HEK293 (cell line): ENCODE measurements at regions not wholly inside any gene's neighbourhood (a gene's known extent, or its start where the extent isn't known, plus 50 kb on each side); places are given as distances from the start of the nearest gene placed in this dataset.

Experiments used
- CTCF ChIA-PET: fragments of 350-600 bp; formaldehyde crosslinking; extraction: SDS; loops from one replicate; lab custom pipeline; 2021; ENCODE audit warnings: antibody characterized with exemption; lab: Yijun Ruan, JAX
- POLR2A ChIA-PET: fragments of 300-600 bp; formaldehyde crosslinking; extraction: SDS; loops from one replicate; lab custom pipeline; 2020; ENCODE audit warnings: antibody characterized with exemption, inconsistent platforms; lab: Yijun Ruan, JAX
- H3K27ac ChIP-seq: fragments of 200-500 bp; sonication (Bioruptor generic); 2 replicates; pipeline ENCODE4 v1.5.1; 2014; ENCODE audit warnings: low read depth, low read length, control low read depth, inconsistent platforms; ENCODE audit errors: extremely low read depth
- H3K36me3 ChIP-seq, 2 experiments: fragments of 200-500 bp in 1 of 2; sonication (Bioruptor generic) in 1 of 2; 1 replicate in 1 of 2; 2 replicates in 1 of 2; pipeline ENCODE4 v1.5.1; 2014 to 2017; ENCODE audit warnings: inconsistent platforms in 2 of 2, low read length in 2 of 2; ENCODE audit not compliant: control insufficient read depth in 2 of 2, insufficient read depth in 1 of 2
- H3K4me1 ChIP-seq: fragments of 200-500 bp; sonication (Bioruptor generic); 2 replicates; pipeline ENCODE4 v1.5.1; 2014; ENCODE audit warnings: mild to moderate bottlenecking, low read length, inconsistent platforms; ENCODE audit not compliant: control insufficient read depth, insufficient read depth
- H3K4me3 ChIP-seq: 2 replicates; pipeline ENCODE4 v1.5.1; 2011; ENCODE audit warnings: low read depth, mild to moderate bottlenecking, control low read depth, low read length, moderate library complexity
- H3K9me3 ChIP-seq: fragments of 200-500 bp; sonication (Bioruptor generic); 2 replicates; pipeline ENCODE4 v1.5.1; 2014; ENCODE audit warnings: low read depth, low read length, inconsistent platforms; ENCODE audit not compliant: control insufficient read depth, insufficient read depth
- EGR2 ChIP-seq: fragments of 450-650 bp; formaldehyde crosslinking; IDR thresholded peaks from 2 replicates; pipeline ENCODE4 v1.5.1; 2016; ENCODE audit warnings: low read depth, missing biosample characterization, missing genetic modification characterization
- ELK4 ChIP-seq: IDR thresholded peaks from 2 replicates; pipeline ENCODE4 v1.6.1; 2011; ENCODE audit warnings: mild to moderate bottlenecking, low read depth, low read length, borderline replicate concordance
- KLF1 ChIP-seq: fragments of 450-650 bp; formaldehyde crosslinking; IDR thresholded peaks from 2 replicates; pipeline ENCODE4 v1.5.1; 2016; ENCODE audit warnings: missing biosample characterization, missing genetic modification characterization
- KLF9 ChIP-seq: fragments of 450-650 bp; formaldehyde crosslinking; IDR thresholded peaks from 2 replicates; pipeline ENCODE4 v1.5.1; 2016; ENCODE audit warnings: missing biosample characterization, missing genetic modification characterization, low read depth
- MZF1 ChIP-seq: fragments of 450-650 bp; formaldehyde crosslinking; IDR thresholded peaks from 2 replicates; pipeline ENCODE4 v1.5.1; 2017; ENCODE audit warnings: missing biosample characterization, missing genetic modification characterization, borderline replicate concordance
- ZBTB17 ChIP-seq: fragments of 450-650 bp; formaldehyde crosslinking; IDR thresholded peaks from 2 replicates; pipeline ENCODE4 v1.5.1; 2016; ENCODE audit warnings: missing biosample characterization, missing genetic modification characterization
- ZEB2 ChIP-seq: fragments of 450-650 bp; formaldehyde crosslinking; IDR thresholded peaks from 2 replicates; pipeline ENCODE4 v1.5.1; 2016; ENCODE audit warnings: missing biosample characterization, missing genetic modification characterization
- ZNF133 ChIP-seq: fragments of 450-650 bp; formaldehyde crosslinking; IDR thresholded peaks from 2 replicates; pipeline ENCODE4 v1.5.1; 2016; ENCODE audit warnings: missing biosample characterization, missing genetic modification characterization
- ZNF16 ChIP-seq: fragments of 450-650 bp; formaldehyde crosslinking; IDR thresholded peaks from 2 replicates; pipeline ENCODE4 v1.5.1; 2016; ENCODE audit warnings: low read depth, missing biosample characterization, missing genetic modification characterization
- ZNF24 ChIP-seq: fragments of 450-650 bp; formaldehyde crosslinking; IDR thresholded peaks from 2 replicates; pipeline ENCODE4 v1.5.1; 2016; ENCODE audit warnings: missing biosample characterization, missing genetic modification characterization
- ZNF26 ChIP-seq: fragments of 450-650 bp; formaldehyde crosslinking; IDR thresholded peaks from 2 replicates; pipeline ENCODE4 v1.5.1; 2016; ENCODE audit warnings: missing biosample characterization, missing genetic modification characterization
- ZNF274 ChIP-seq, 2 experiments: fragments of 200-500 bp in 1 of 2; fragments of 450-650 bp in 1 of 2; sonication (Bioruptor generic) in 1 of 2; formaldehyde crosslinking in 1 of 2; IDR thresholded peaks; 2 replicates each; pipeline versions ENCODE4 v1.5.1 to v1.6.1; 2014 to 2016; ENCODE audit warnings: borderline replicate concordance in 1 of 2, inconsistent platforms in 1 of 2, low read length in 1 of 2, missing biosample characterization in 1 of 2, missing genetic modification characterization in 1 of 2
- ZNF354C ChIP-seq: fragments of 450-650 bp; formaldehyde crosslinking; IDR thresholded peaks from 2 replicates; pipeline ENCODE4 v1.5.1; 2016; ENCODE audit warnings: missing biosample characterization, missing genetic modification characterization, low read depth, borderline replicate concordance
- ZNF37A ChIP-seq: fragments of 450-650 bp; IDR thresholded peaks from 2 replicates; pipeline ENCODE4 v1.5.1; 2018; ENCODE audit warnings: missing biosample characterization, missing genetic modification characterization
- ZNF394 ChIP-seq: fragments of 450-650 bp; formaldehyde crosslinking; IDR thresholded peaks from 2 replicates; pipeline ENCODE4 v1.5.1; 2016; ENCODE audit warnings: missing biosample characterization, missing genetic modification characterization, mild to moderate bottlenecking, moderate library complexity, borderline replicate concordance
- ZNF433 ChIP-seq: fragments of 450-650 bp; formaldehyde crosslinking; IDR thresholded peaks from 2 replicates; pipeline ENCODE4 v1.5.1; 2016; ENCODE audit warnings: missing biosample characterization, missing genetic modification characterization, low read depth
- ZNF530 ChIP-seq: fragments of 450-650 bp; formaldehyde crosslinking; IDR thresholded peaks from 2 replicates; pipeline ENCODE4 v1.5.1; 2016; ENCODE audit warnings: low read depth, missing biosample characterization, missing genetic modification characterization
- ZNF558 ChIP-seq: fragments of 450-650 bp; formaldehyde crosslinking; IDR thresholded peaks from 2 replicates; pipeline ENCODE4 v1.5.1; 2016; ENCODE audit warnings: missing biosample characterization, missing genetic modification characterization
- ZNF600 ChIP-seq: fragments of 450-650 bp; formaldehyde crosslinking; IDR thresholded peaks from 2 replicates; pipeline ENCODE4 v1.5.1; 2016; ENCODE audit warnings: missing biosample characterization, missing genetic modification characterization
- ZNF624 ChIP-seq: fragments of 450-650 bp; formaldehyde crosslinking; IDR thresholded peaks from 2 replicates; pipeline ENCODE4 v1.5.1; 2017; ENCODE audit warnings: missing biosample characterization, missing genetic modification characterization
- ZNF629 ChIP-seq: fragments of 450-650 bp; formaldehyde crosslinking; IDR thresholded peaks from 2 replicates; pipeline ENCODE4 v1.5.1; 2017; ENCODE audit warnings: missing biosample characterization, missing genetic modification characterization
- ZNF791 ChIP-seq: fragments of 450-650 bp; formaldehyde crosslinking; IDR thresholded peaks from 2 replicates; pipeline ENCODE4 v1.5.1; 2016; ENCODE audit warnings: missing biosample characterization, missing genetic modification characterization
- TF ChIP-seq, protein P1 (sequence below): fragments of 450-650 bp; formaldehyde crosslinking; IDR thresholded peaks from 2 replicates; pipeline ENCODE4 v1.5.1; 2016; ENCODE audit warnings: missing biosample characterization, missing genetic modification characterization
- TF ChIP-seq, protein P2 (sequence below): fragments of 450-650 bp; formaldehyde crosslinking; IDR thresholded peaks from 2 replicates; pipeline ENCODE4; 2016; ENCODE audit warnings: missing biosample characterization, missing genetic modification characterization

GRCh38 chr19:41499899-41500298 is 56.9 kb downstream of the ERICH4 start (continued):
- TF ChIP-seq ZNF433 (tag by site-specific recombination) (no peak), ZNF629 (no peak), ZNF791 (tag by site-specific recombination) (no peak), ZNF394 (tag by site-specific recombination) (no peak), ZNF133 (tag by site-specific recombination) (no peak), KLF1 (no peak)
- TF ChIP-seq, protein P1, sequence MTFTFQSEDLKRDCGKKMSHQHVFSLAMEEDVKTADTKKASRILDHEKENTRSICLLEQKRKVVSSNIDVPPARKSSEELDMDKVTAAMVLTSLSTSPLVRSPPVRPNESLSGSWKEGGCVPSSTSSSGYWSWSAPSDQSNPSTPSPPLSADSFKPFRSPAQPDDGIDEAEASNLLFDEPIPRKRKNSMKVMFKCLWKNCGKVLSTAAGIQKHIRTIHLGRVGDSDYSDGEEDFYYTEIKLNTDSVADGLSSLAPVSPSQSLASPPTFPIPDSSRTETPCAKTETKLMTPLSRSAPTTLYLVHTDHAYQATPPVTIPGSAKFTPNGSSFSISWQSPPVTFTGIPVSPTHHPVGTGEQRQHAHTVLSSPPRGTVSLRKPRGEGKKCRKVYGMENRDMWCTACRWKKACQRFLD (tag by site-specific recombination) = no peak

DNA sequence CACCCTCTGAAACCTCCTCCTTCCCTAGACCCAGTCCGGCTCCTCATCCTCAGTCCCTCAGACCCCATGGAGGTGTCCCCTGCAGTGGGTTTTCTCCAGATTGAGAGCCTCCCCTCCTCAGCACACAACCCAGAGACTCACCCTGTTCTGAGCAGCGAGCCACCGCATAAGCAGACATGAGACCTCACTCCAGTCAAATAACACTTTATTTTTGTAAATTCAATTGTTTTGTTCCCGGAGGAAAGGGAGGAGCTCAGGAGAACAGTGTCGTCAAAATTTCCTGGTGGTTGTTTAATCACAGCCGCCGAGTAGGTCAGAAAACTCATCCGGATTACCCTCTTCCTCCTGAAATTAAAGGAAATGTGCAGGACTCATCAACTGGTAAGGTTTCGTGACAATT is 57.5 kb downstream of the ERICH4 start:
- Histone ChIP-seq H3K27ac (peak overlapping the region; percentile 53), H3K9me3 (no peaks in the 10 kb centered on the region; the same call in 1 of the 2 replicates), H3K4me1 (peaks cover 14% of the 10 kb centered on the region), H3K4me3 (no peak overlapping the region), H3K36me3 (no peaks in the 10 kb centered on the region)
- TF ChIP-seq ZNF26 (tag by site-specific recombination) (no peak), ZNF600 (tag by site-specific recombination) (no peak), KLF9 (tag by site-specific recombination) (no peak), ELK4 (no peak), ZNF558 (no peak), ZNF16 (tag by site-specific recombination) (no peak), ZNF629 (no peak), ZBTB17 (tag by site-specific recombination) (no peak), ZNF24 (tag by site-specific recombination) (no peak), ZNF274 (IDR thresholded peaks at IDR 0.05; ENCODE audit: low read length) (no peak), ZNF274 (tag by site-specific recombination; IDR thresholded peaks at IDR 0.05; ENCODE audit: borderline replicate concordance) (no peak), MZF1 (tag by site-specific recombination) (no peak), ZNF354C (tag by site-specific recombination) (no peak), ZNF530 (tag by site-specific recombination) (no peak), ZNF37A (no peak), ZNF624 (no peak), EGR2 (tag by site-specific recombination) (no peak), ZEB2 (tag by site-specific recombination) (no peak)
- TF ChIP-seq, protein P2, sequence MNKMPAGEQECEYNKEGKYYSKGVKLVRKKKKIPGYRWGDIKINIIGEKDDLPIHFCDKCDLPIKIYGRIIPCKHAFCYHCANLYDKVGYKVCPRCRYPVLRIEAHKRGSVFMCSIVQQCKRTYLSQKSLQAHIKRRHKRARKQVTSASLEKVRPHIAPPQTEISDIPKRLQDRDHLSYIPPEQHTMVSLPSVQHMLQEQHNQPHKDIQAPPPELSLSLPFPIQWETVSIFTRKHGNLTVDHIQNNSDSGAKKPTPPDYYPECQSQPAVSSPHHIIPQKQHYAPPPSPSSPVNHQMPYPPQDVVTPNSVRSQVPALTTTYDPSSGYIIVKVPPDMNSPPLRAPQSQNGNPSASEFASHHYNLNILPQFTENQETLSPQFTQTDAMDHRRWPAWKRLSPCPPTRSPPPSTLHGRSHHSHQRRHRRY (tag by site-specific recombination) = no peak
- ChIA-PET CTCF (no interaction called here), POLR2A (no interaction called here)
